ENCODE measurements at regions not wholly inside any gene's neighbourhood (a gene's known extent, or its start where the extent isn't known, plus 50 kb on each side); places are given as distances from the start of the nearest gene placed in this dataset.

- no peak for TF ChIP-seq CTCF (conservative IDR thresholded peaks at IDR 0.05)
- no peak for TF ChIP-seq ZFX (IDR thresholded peaks at IDR 0.05)
Observed at GRCh38 chr2:143847257-143847656, 672.7 kb downstream of the ZEB2 start.

Measured in C4-2B (cell line).